ENCODE measurements at regions not wholly inside any gene's neighbourhood (a gene's known extent, or its start where the extent isn't known, plus 50 kb on each side); places are given as distances from the start of the nearest gene placed in this dataset.

DNA sequence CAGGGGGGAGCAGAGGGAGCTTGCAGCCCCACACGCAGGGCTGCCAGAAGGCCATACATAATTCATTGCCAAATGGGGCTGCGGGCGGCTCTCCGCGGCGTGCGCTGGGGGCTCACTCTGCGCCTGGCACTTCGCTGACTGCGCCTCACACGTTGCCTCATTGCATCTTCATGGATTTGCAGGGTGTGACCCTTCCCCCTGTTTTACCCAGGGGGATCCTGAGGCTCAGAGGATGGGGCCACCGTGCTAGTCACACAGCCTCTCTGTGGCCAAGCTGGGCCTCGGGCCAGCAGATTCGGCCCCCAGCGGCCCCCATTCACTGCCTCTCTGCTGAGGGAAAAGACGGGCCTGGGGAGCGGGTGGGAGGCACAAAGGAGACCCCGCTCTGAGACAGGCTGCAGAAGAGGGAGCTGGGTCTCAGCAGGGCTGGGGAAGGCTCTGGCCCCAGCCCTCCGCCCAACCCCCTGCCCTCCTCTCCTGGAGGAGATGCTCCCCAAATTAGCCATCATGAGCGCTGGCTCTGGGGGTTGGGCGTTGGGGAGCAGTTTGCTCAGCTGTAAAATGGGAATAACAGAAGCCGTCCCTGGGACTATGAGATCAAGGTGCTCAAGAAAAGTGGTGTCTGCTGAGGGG, 115.5 kb downstream of the C9orf50 start:
- DNase-seq (ENCODE audit: low read depth), result no peak

DNA sequence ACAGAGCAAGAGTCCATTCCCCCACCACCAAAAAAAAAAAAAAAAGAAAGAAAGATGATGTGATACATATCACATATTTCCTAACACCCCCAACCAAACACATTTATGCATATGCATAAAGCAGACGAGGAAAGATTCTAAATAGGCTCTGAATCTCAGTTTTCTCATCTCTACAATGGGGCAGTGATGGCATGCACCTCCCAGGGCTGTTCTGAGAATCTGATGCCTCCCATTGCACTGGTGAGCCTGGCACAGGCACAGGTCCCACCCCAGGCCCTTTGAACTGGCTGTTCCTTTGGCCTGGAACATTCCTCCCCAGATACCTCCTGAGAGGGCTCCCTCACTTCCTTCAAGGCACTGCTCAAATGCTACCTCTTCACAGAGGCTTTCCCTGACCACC, 116.5 kb downstream of the C9orf50 start:
- DNase-seq (ENCODE audit: low read depth), result no peak

DNA sequence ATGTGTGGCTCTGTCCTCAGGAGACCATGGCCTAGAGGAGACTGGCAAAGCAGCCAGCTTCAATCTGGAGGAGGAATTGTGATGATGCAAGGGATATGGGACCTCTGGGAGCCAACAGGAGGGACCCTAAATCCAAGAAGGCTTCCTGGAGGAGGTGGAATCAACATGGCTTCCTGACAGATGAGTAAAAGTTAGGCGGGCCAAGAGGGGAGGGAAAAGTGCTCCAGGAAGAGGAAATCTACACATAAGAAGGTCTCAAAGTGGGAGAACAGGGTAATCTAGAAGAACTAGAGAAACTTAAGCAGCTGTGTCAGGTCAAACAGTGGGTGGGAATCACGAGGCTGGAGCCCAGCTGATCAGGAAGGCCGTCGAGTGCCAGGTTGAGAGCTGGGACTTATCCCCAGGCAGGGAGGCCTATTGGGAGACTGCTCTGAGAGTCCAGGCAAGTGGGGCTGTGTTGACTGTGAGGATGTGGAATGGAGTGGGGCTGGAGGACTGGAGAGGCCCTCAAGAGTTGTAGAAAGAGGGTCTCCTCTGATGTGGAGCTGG, 119.1 kb downstream of the C9orf50 start:
- no peak for DNase-seq (ENCODE audit: low read depth)

DNA sequence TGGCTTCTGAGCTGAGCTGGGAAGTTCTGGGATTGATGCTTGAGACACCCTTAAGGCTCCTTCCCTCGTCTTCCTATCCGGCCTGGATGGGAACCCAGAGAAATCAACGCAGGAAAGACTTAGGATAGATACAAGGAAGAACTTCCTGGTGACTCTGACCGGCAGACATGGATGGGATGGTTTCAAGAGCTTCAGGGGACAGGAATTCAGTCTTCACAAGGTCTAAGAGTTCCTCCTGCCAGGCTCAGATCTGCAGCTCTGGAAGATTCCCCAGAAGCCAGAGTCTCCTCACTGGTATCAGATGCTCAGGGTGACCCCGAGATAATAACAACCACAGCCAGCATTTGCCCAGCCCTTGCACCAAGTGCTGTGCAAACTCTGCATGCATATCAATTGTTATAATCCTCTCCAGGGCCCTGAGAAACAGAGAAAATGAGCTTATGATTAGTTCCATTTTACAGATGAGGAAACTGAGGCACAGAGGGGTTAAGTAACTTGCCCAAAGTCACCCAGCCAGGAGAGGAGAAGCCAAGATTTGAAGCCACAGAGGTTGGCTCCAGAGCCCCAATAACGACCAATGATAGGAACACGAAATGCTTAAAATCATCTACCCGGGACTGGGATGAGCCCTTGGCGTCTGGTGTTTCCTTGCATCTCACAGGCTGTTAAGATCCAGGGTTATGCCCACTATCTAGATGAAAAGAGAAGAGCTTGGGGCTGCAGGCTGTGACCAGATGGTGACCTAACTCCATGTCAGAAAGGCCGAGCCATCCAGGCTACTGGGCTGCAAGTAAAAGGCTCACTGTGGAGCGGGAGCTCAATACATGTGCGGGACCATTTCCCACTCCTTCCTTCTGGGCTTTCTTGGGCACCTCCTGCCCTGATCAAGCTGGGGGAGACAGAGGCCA, 119.8 kb downstream of the C9orf50 start:
- no peak for DNase-seq (ENCODE audit: low read depth)

DNA sequence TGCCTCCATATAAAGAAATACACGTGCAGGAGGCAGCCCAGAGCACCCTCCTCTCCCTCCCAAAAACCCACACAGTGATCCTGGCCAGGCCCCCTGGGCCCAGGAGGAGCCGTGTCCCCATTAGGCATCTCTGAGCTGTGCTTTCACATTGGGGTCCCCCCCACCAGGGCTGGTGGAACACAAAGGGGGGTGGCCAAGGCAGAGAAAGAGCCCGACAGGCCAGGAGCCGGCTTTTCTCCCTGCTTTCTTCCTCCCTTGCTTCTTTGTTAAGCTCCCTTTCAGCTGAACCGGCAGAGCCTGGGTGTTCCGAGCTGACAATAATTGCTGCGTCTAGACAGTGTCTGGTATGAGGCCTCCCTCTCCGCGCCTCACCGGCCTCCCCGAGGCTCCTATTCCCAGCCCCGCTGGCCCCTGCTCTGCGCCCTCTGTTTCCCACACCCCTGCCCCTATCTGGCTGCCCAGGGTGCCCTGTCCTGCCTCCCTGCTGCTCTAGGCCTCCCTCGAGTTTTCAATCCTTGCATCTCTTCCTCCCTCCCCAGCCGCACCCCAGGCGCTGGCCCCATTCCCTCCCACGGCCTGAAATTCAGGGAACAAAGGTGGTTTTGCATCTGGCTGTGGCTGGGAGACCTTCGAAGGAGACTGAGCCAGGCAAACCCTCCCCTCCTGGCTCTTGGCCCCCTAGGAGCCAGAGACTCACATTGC, 120.6 kb downstream of the C9orf50 start:
- no peak for DNase-seq (ENCODE audit: low read depth)

DNA sequence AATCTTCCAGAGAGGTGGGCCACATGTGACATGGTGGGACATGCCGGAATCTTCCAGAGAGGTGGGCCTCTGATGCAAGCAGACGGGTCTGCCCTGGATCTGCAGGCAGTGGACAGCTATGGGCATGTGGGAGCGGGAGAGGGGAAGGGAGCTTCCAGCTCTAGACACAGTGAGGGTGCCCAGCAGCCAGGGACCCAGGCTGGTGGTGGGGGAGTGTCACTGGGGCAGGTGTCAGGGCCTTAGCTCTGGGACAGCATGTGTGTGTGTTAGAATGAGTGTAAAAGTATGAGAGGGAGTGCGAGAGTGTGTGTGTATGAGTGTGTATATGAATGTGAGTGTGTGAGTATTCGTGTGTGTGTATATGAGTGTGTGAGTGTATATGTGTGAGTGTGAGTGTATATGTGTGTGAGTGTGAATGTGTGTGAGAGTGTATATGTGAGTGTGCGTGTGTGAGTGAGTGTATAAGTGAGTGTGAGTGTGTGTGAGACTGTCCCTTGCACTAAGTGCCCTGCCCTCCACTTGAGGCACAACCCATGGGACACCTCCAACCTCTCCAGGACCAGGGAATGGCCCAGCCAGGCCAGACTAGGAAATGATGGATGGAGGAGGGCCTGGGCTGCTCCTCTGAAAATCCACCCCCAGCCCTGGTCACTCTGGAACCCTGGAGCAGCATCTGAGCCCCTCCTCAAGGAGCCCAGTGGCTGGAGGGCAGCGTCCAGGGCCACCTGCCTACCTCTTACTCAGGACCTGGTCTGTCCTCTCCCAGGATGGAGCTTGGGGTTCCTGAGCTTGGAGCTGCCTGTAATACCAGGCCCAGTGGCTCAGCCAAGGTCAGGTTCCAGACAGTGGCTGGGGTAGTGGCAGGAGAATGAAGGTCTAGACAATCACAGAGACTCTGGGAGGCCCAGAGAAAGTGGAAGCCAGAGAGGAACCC, 122.2 kb downstream of the C9orf50 start:
- DNase-seq (ENCODE audit: low read depth), result no peak

DNA sequence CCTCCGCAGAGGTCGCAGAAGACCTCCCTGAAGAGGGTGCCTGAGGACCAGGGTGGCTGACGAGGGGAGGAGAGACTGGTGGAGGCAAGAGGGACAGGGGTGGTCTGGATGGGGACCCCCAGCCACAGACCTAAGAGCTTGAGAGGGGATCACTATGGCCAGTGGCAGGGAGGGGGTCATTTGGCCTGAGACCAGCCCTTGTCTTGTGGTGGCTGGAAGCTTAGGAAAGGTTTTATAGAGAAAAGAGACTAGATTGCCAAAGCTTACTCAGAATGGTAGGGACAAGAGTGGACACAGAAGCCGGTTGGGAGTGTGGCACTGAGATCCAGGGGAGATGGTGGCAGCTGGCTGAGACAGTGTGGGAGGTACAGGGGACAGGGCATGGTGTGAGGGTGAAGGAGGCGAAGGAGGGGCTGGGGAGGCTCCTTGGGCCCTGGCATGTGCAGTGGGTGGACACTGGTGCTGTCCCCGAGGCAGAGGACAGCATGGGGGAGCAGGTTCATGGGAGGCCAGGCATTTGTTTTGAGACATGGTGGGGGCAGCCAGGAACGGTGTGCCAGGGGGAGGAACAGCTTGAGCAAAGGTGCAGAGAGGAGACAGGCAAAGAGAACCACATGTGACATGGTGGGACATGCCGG, 123.0 kb downstream of the C9orf50 start:
- no peak for DNase-seq (ENCODE audit: low read depth)

DNA sequence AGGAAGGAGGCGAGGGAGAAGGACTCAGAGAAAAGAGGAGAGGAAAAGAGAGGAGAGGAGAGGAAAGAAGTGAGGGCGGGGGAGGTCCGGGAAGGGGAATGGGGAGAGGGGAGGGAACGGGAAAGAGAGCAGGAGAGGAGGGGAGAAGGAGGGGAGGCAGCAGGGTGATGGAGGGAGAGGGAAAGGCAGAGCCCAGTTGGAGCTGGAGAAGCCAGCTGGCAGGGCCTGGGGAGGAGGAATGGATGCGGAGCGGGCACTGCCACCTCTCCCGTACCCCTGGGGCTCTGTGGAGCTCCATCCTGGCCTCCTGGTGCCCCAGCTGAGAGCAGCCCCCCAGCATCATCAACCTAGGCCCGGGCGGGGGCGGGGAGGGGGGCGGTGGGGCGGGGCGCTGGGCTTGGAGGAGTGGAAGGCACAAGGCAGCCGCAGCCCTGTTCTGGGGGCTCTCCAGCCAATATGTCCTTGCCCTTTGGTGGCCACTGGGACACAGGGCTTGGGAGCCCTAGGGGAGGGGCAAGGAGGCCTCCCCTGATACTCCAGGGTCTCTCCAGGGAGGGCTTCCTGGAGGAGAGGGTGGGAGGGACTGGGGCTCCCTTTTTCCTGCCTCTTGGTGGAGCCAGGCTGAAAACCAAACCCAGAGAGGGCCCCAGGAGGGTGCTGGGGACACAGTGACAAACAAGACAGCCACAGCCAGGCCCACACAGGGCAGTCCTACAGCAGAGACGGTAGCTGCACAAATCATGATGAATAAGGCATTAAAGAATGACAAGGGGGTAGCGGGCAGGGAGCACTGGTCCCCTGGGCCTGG, 123.7 kb downstream of the C9orf50 start:
- DNase-seq (ENCODE audit: low read depth), result no peak

DNA sequence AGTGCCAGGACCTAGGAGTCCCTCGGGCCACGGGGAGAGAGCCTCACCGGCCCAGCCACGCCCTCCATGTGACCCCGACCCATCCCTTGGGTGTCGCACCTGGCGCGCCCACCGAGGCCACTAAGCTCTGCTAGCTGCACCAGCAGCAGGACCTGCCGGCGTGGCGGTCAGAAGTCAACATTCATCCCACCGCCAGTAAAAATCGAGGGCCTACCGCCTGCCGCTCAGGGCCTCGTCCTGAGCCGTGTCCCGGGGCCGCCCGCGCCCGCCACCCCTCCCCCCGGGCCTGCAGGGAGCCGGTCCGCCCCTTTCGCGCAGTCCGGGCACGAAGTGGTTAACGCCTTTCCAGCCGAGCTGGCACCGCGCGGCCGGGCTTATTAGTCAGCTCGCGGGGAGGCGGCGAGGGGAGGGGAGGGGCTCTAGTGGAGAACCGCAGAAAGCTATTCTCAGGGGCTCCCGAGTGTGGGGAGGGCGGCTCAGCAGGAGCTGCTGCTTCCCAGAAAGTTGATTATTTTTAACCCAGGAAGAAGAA, 124.4 kb downstream of the C9orf50 start:
- peak; percentile 62 for DNase-seq (ENCODE audit: low read depth)

DNA sequence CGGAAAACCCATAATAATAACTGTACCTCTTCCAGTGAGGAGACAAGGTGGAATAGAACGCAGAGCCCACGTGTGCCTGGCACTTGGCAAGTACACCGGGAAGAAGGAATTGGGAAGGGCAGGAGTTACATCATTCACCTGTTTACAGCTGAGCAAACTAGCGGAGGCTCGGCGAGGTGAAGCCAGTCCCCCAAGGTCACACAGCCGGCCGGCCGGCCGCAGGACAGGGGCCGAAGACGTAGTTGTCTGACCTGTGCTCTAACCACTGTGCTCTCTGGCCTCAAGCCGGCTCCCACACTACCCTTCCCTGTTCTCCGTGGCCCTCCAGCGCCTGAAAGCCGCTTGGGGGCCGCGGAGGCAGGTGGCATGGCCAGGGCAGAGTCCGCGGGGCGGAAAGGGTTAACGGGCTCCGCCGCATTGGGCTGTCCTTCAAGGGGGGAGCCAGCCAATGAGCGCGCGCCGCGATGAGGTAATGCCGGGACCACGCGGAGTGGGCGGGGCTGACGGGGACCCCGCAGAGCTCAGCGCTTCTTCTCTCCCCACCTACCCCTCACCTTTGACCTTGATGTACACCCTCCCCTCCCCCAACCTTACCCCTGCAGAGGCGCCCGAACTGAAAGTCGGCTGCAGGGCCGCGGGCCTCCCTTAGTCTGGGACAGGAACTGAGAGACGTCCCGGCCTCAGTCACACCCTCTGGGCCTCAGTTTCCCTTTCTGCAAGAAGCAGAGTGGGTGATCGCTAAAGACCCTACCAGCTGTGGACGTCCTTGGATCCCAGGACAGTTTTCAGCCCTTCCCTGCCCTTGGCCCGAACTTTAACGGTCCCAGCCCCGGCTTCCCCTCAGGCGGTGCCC, 125.1 kb downstream of the C9orf50 start:
- DNase-seq (ENCODE audit: low read depth), result peak; percentile 54

DNA sequence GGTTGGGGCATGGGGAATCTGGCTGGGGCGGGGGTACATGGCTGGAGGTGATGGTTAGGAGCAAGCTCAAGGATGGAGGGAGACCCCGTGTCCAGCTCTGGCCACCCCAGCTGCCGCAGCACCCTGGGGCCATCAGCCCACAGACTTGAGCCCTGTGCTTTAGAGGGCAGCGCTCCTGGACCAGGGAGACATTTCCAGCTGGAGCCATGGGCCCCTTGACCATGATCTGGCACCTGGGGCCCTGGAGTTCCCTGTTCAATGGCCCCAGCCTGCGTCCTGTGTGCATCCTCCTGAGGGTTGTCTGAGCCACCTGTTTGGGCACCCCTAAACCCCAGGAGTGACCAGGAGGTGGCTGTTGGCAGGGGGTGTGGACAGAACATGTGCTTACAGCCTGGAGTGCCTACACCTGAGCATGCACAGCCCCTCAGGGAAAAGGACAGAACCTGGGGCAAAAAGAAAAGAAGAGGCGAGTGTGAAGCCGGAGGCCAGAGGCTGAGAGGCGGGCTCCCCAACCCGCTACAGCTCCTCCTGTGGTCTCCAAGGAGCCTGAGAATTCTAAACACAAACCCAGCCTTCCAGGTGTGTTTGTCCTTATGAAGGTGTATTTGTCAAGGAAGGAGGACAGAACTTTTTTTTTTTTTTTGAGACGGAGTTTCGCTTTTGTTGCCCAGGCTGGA, 126.7 kb downstream of the C9orf50 start:
- DNase-seq (ENCODE audit: low read depth), result no peak

DNA sequence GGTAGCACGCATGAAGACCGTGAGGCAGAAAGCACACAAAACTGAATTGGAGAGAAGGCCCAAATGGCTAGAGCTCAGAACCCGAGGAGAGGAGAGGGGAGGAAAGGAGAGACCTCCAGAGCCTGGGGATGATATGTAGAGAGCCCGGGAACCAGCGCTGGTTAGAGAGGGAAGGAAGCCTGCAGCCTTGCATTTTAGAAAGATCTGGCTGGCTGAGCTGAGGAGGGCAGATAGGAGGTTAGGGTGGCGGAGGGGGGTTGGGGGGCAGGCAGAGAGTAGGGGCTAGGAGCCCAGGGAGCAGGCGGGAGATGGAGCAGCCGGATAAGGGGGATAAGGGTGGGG, 127.2 kb downstream of the C9orf50 start:
- DNase-seq (ENCODE audit: low read depth), result no peak

DNA sequence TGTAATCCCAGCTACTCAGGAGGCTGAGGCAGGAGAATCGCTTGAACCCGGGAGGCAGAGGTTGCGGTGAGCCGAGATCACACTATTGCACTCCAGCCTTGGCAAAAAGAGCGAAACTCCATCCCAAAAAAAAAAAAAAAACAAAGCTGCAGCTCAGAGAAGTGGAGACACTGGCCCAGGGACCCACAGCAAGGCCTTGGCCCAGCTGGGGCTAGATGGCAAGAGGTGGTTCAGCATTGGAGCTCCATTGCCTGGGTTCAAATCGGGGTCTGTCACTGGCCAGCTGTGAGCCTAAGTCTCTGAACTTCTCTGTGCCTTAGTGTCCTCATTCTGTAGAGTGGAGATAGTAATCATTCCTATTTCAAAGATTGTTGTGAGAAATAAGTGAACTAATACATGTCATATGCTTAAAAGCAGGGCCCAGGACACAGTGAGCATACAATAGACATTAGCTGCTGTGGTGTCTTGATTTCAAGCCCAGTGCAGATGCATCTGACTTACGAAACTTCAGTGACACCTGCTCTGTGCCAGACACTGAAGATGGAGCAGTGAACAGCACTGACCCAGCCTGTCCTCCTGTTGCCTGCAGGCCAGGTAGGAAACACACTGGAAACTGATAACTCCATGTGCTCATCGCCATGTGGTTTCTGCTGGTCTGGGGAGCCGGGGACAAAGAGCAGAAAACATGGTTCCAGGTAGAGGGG, 127.7 kb downstream of the C9orf50 start:
- DNase-seq (ENCODE audit: low read depth), result no peak

DNA sequence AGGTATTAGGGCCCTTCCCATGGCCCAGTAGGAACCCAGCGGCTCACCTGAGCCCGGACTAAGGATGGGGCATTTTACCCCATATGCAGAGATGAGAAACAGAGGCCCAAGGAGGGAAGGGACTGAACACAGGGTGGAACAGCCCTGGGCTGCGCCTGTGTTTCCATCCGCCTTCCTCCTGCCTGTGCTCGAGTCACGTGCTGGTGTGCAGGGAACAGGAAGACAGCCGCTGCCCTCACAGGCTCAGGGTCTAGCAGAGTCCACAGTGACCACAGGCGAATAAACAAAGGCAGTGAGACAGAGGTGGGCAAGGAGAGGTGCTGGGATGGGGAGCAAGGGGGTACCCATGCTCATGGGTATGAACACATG, 129.4 kb downstream of the C9orf50 start:
- DNase-seq (ENCODE audit: low read depth), result no peak

DNA sequence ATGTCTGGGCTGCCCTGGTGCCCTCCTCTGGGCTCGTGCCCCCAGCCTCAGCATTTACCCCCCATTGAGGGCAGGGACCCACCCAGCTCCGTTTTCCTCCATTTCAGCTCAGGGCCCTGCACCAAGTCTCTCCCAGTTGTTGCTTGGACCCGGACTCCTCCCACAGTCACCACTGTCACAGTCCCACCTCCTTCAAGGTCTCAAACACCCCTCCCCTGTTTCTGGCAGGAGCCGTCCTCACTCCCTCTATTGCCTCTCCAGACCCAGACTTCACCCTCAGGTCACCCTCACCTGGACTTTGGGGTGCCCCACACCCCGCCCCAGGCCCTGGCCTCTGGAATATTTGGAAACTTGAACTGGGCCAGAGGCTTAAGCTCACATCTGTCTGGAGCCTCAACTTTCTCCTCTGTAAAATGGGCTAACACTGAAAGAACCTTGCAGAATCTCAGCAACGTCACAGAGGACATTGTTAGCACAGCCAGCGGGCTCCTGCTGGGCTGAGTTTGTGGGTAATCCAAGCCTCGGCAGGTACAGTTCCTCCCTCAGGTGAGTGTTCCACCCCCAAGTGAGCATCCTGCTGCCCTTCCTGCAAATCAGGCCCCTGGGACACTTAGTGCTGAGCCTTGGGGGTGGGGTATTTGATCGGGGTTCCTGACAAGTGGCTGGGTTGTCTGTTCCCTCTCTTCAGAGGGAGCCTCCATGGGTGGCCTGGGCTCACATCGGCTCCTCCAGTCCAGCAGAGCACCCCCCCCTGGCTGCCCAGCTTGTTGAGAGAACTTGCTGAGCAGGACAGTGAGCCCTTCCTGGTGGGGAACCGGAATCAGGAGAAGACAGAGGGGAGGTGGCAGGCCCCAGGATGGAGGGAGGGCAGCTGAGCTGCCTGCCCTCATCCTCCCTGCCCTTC, 130.1 kb downstream of the C9orf50 start:
- no peak for DNase-seq (ENCODE audit: low read depth)

DNA sequence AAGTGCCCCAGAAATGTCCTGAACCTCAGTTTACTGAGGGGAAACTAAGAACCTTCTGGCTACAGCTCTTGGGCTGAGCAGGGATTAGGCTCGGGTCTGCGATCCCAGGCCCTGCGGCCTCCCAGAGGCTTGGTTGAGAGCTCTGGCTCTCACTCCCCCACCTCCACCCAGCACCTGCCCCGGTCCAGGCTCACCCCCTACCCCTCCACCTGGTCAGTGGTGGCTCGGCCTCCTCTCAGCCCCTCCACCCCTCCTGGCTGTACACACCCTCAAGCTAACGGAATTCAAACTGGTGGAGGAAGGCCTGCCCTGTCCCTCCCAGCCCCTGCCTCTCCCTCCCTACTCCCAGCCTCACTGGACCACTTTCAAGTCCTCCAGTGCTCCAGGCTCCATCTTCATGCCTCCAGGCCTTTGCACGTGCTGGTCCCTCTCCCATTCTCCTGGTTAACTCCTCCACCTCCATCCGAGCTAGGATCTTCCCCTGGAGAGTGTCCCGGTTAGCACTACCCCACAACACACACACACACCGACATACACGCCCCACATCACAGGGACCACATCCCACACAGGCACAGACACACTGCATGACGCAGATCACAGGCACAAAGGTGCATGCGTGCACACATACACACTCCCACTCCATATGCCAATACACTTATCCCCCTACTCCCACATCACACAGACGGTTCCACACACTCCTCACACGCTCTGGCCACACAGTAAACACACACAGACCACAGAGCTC, 130.9 kb downstream of the C9orf50 start:
- DNase-seq (ENCODE audit: low read depth), result no peak
